GM19452 (cell line): ENCODE measurements at regions not wholly inside any gene's neighbourhood (a gene's known extent, or its start where the extent isn't known, plus 50 kb on each side); places are given as distances from the start of the nearest gene placed in this dataset.

Experiments
- ATAC-seq: cut with Tn5 transposase; IDR thresholded peaks from one replicate; pipeline ENCODE4 v1.9.1; 2021; ENCODE audit not compliant: unreplicated experiment

GRCh38 chr3:44015170-44015569 is 226.5 kb upstream of the TOPAZ1 start:
- no peak for ATAC-seq

- ATAC-seq = no peak
These were observed 224.9 kb upstream of the TOPAZ1 start for GRCh38 chr3:44016818-44017217.

GRCh38 chr3:44018926-44019325 is 222.8 kb upstream of the TOPAZ1 start:
- ATAC-seq = no peak

GRCh38 chr3:44019736-44020135 is 221.9 kb upstream of the TOPAZ1 start:
- ATAC-seq = no peak

- ATAC-seq = no peak
These were observed 221.5 kb upstream of the TOPAZ1 start for GRCh38 chr3:44020143-44020542.

GRCh38 chr3:44021651-44022594 is 219.8 kb upstream of the TOPAZ1 start:
- ATAC-seq = no peak

- no peak for ATAC-seq
These were observed 217.6 kb upstream of the TOPAZ1 start for GRCh38 chr3:44023961-44024593.

GRCh38 chr3:44026220-44026865 is 215.3 kb upstream of the TOPAZ1 start:
- ATAC-seq = no peak

- no peak for ATAC-seq
These were observed 212.6 kb upstream of the TOPAZ1 start for GRCh38 chr3:44029100-44029499.

GRCh38 chr3:44030285-44030684 is 211.4 kb upstream of the TOPAZ1 start:
- no peak for ATAC-seq

- ATAC-seq = no peak
These were observed 210.9 kb upstream of the TOPAZ1 start for GRCh38 chr3:44030687-44031305.

- ATAC-seq = no peak
These were observed 210.0 kb upstream of the TOPAZ1 start for GRCh38 chr3:44031387-44032380.

- ATAC-seq = no peak
These were observed 209.2 kb upstream of the TOPAZ1 start for GRCh38 chr3:44032487-44032886.

GRCh38 chr3:44033123-44033522 is 208.6 kb upstream of the TOPAZ1 start:
- ATAC-seq = no peak

- ATAC-seq = no peak
These were observed 204.8 kb upstream of the TOPAZ1 start for GRCh38 chr3:44036850-44037249.

GRCh38 chr3:44039006-44039405 is 202.7 kb upstream of the TOPAZ1 start:
- ATAC-seq = no peak

GRCh38 chr3:44041726-44042125 is 200.0 kb upstream of the TOPAZ1 start:
- no peak for ATAC-seq

GRCh38 chr3:44042772-44043171 is 198.9 kb upstream of the TOPAZ1 start:
- ATAC-seq = no peak

GRCh38 chr3:44045476-44046275 is 196.0 kb upstream of the TOPAZ1 start:
- peak; percentile 89 for ATAC-seq
